ENCODE measurements at regions not wholly inside any gene's neighbourhood (a gene's known extent, or its start where the extent isn't known, plus 50 kb on each side); places are given as distances from the start of the nearest gene placed in this dataset.

GRCh38 chr2:173578404-173579107, 223.9 kb downstream of the CDCA7 start:
- no peak for TF ChIP-seq CTCF (IDR thresholded peaks at IDR 0.05)
- TF ChIP-seq POLR2A (IDR thresholded peaks at IDR 0.05), result no peak

Measured in transverse colon (tissue), 3 donors.